ENCODE measurements at regions not wholly inside any gene's neighbourhood (a gene's known extent, or its start where the extent isn't known, plus 50 kb on each side); places are given as distances from the start of the nearest gene placed in this dataset.

- no peak overlapping the region for H3K4me3 ChIP-seq (replicated peaks in 1 of 2; ENCODE audit: low read depth in 2 of 2, low read length in 2 of 2)
- DNase-seq (ENCODE audit: low read depth in 2 of 2): no peak
- TF ChIP-seq CTCF (IDR thresholded peaks at IDR 0.05; ENCODE audit: low read depth, low read length): no peak
These were observed 74.9 kb upstream of the IQSEC1 start for GRCh38 chr3:13148126-13148525.

GRCh38 chr3:13147344-13147743 lies 74.1 kb upstream of the IQSEC1 start:
- TF ChIP-seq CTCF (IDR thresholded peaks at IDR 0.05; ENCODE audit: low read depth, low read length): no peak
- no peak overlapping the region for H3K4me3 ChIP-seq (replicated peaks in 1 of 2; ENCODE audit: low read depth in 2 of 2, low read length in 2 of 2)
- DNase-seq (ENCODE audit: low read depth in 2 of 2): no peak

- no peak for DNase-seq (ENCODE audit: low read depth in 2 of 2)
- no peak overlapping the region for H3K4me3 ChIP-seq (replicated peaks in 1 of 2; ENCODE audit: low read depth in 2 of 2, low read length in 2 of 2)
- TF ChIP-seq CTCF (IDR thresholded peaks at IDR 0.05; ENCODE audit: low read depth, low read length): no peak
These were observed 73.5 kb upstream of the IQSEC1 start for GRCh38 chr3:13146643-13147143.

GRCh38 chr3:13145826-13146642 lies 72.8 kb upstream of the IQSEC1 start:
- H3K4me3 ChIP-seq (replicated peaks in 1 of 2; ENCODE audit: low read depth in 2 of 2, low read length in 2 of 2): no peak overlapping the region
- TF ChIP-seq CTCF (IDR thresholded peaks at IDR 0.05; ENCODE audit: low read depth, low read length): no peak

GRCh38 chr3:13145131-13145825 lies 72.0 kb upstream of the IQSEC1 start:
- no peak overlapping the region for H3K4me3 ChIP-seq (replicated peaks in 1 of 2; ENCODE audit: low read depth in 2 of 2, low read length in 2 of 2)
- no peak for DNase-seq (ENCODE audit: low read depth in 2 of 2)
- TF ChIP-seq CTCF (IDR thresholded peaks at IDR 0.05; ENCODE audit: low read depth, low read length): no peak

More at GRCh38 chr3:13145826-13146642, 72.8 kb upstream of the IQSEC1 start:
- no peak for DNase-seq (ENCODE audit: low read depth in 2 of 2)

- no peak overlapping the region for H3K4me3 ChIP-seq (replicated peaks in 1 of 2; ENCODE audit: low read depth in 2 of 2, low read length in 2 of 2)
- no peak for TF ChIP-seq CTCF (IDR thresholded peaks at IDR 0.05; ENCODE audit: low read depth, low read length)
- DNase-seq (ENCODE audit: low read depth in 2 of 2): no peak
These were observed 71.2 kb upstream of the IQSEC1 start for GRCh38 chr3:13144163-13145023.
